ENCODE measurements at regions not wholly inside any gene's neighbourhood (a gene's known extent, or its start where the extent isn't known, plus 50 kb on each side); places are given as distances from the start of the nearest gene placed in this dataset.

DNA sequence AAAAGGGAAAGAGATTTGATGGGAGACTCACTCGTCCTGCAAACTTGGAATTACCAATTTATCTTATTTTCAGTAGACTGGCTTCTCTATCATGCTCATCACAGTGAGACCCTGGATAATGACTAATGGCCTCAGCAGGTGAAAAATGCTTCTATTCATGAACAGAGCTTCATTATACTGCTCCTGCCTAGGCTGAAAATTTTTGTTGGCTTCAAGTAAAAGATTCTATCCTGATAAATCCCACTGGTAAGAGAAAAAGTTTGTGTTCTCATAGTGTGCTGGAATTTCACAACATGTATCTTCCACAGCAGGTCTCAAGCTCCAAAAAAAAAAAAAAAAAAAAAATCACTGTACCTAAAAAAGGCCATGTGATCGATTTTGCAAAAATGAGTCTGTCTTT is 329.3 kb upstream of the FZD8 start:
- Histone ChIP-seq H3K36me3 (ENCODE audit: control insufficient read depth in 2 of 2, extremely low read depth in 1 of 2, insufficient read depth in 2 of 2, low read length in 2 of 2) (no peaks in the 10 kb centered on the region), H3K27ac (ENCODE audit: insufficient read depth, low read depth, low read length) (no peak overlapping the region), H3K4me3 (replicated peaks in 1 of 3; ENCODE audit: insufficient read depth in 1 of 3, low read depth in 1 of 3, low read length in 3 of 3) (no peak overlapping the region), H3K4me1 (ENCODE audit: control insufficient read depth, extremely low read depth, insufficient read depth, low read length) (no peaks in the 10 kb centered on the region), H3K9me1 (replicated peaks; ENCODE audit: control insufficient read depth, extremely low read depth, insufficient read depth, low read length) (no peaks in the 10 kb centered on the region), H4K20me1 (replicated peaks; ENCODE audit: control insufficient read depth, extremely low read depth, insufficient read depth, low read length) (no peaks in the 10 kb centered on the region), H3K27me3 (ENCODE audit: control insufficient read depth in 2 of 2, insufficient read depth in 2 of 2, low read length in 2 of 2) (peaks cover 0 to 2% of the 10 kb centered on the region in 2 experiments), H3K4me2 (ENCODE audit: insufficient read depth, low read length) (no peak overlapping the region), H3K9me3 (replicated peaks; ENCODE audit: control insufficient read depth, insufficient read depth, low read length) (no peaks in the 10 kb centered on the region), H3K9ac (replicated peaks; ENCODE audit: extremely low read depth, insufficient read depth, low read length) (no peak overlapping the region), H3K79me2 (ENCODE audit: control insufficient read depth, insufficient read depth, low read length) (no peaks in the 10 kb centered on the region), H2AFZ (ENCODE audit: low read depth, low read length) (no peak overlapping the region)
- CTCF ChIA-PET = no interaction called here
- POLR2A ChIA-PET = no interaction called here
- FAIRE-seq = no peak
- BruUV-seq (replicated peaks) = no TSS peak
- no peak for TF ChIP-seq EZH2 (IDR thresholded peaks at IDR 0.05; ENCODE audit: borderline replicate concordance, low read depth, low read length, severe bottlenecking)
- TF ChIP-seq MYC (IDR thresholded peaks at IDR 0.05; ENCODE audit: low read depth, low read length) = no peak
- TF ChIP-seq JUN (IDR thresholded peaks at IDR 0.05; ENCODE audit: borderline replicate concordance, insufficient read depth, insufficient read length, low read depth) = no peak
- TF ChIP-seq, protein P1, sequence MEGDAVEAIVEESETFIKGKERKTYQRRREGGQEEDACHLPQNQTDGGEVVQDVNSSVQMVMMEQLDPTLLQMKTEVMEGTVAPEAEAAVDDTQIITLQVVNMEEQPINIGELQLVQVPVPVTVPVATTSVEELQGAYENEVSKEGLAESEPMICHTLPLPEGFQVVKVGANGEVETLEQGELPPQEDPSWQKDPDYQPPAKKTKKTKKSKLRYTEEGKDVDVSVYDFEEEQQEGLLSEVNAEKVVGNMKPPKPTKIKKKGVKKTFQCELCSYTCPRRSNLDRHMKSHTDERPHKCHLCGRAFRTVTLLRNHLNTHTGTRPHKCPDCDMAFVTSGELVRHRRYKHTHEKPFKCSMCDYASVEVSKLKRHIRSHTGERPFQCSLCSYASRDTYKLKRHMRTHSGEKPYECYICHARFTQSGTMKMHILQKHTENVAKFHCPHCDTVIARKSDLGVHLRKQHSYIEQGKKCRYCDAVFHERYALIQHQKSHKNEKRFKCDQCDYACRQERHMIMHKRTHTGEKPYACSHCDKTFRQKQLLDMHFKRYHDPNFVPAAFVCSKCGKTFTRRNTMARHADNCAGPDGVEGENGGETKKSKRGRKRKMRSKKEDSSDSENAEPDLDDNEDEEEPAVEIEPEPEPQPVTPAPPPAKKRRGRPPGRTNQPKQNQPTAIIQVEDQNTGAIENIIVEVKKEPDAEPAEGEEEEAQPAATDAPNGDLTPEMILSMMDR (IDR thresholded peaks at IDR 0.05; ENCODE audit: extremely low read depth in 1 of 2, insufficient read depth in 1 of 2, low read depth in 1 of 2, low read length in 2 of 2) = no peak
- TF ChIP-seq POLR2A (IDR thresholded peaks at IDR 0.05; ENCODE audit: low read depth, low read length) = no peak
- TF ChIP-seq POLR2AphosphoS5 (IDR thresholded peaks at IDR 0.05; ENCODE audit: insufficient read depth, low read depth, low read length) = no peak
- no peak for TF ChIP-seq FOS (IDR thresholded peaks at IDR 0.05; ENCODE audit: borderline replicate concordance, insufficient read depth, low read length)
- no peak for TF ChIP-seq GATA2 (IDR thresholded peaks at IDR 0.05; ENCODE audit: insufficient read depth, insufficient read length, low read depth, low read length)
- TF ChIP-seq, protein P2, sequence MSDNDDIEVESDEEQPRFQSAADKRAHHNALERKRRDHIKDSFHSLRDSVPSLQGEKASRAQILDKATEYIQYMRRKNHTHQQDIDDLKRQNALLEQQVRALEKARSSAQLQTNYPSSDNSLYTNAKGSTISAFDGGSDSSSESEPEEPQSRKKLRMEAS (IDR thresholded peaks at IDR 0.05; ENCODE audit: insufficient read depth, insufficient read length) = no peak
- dilution Hi-C loops (cut with MboI; ENCODE audit: extremely low pct_ligation_motif_present, low sequenced_read_pairs) (no loop called here), intact Hi-C loops (cut with micrococcal nuclease) (no loop called here)
- no peak for DNase-seq (ENCODE audit: low read depth, low spot score)

Measured in endothelial cell of umbilical vein (primary cell).